Stomach (tissue), 8 donors: ENCODE measurements at regions not wholly inside any gene's neighbourhood (a gene's known extent, or its start where the extent isn't known, plus 50 kb on each side); places are given as distances from the start of the nearest gene placed in this dataset.

ENCODE experiments used
- DNase-seq, 2 donors: peaks; one replicate each; pipeline versions ENCODE4 v3.0.0 to v3.0.0-alpha.2; 2013 to 2019
- H3K27ac ChIP-seq, 5 donors: fragments of 200-600 bp in 4 of 5; sonication (generic) in 4 of 5; one replicate each; pipeline ENCODE4 v1.5.1; 2013 to 2019; ENCODE audit warnings: mild to moderate bottlenecking in 1 of 5, moderate library complexity in 1 of 5
- H3K27me3 ChIP-seq, 3 donors: fragments of 200-600 bp; sonication (generic); one replicate each; pipeline ENCODE4 v1.5.1; 2017 to 2019; ENCODE audit warnings: mixed run types in 1 of 3
- H3K36me3 ChIP-seq, 4 donors: fragments of 200-600 bp; sonication (generic); 1 replicate in 3 of 4; 2 replicates in 1 of 4; pipeline ENCODE4 v1.5.1; 2016 to 2019
- H3K4me1 ChIP-seq, 4 donors: fragments of 200-600 bp; sonication (generic); one replicate each; pipeline ENCODE4 v1.5.1; 2016 to 2019
- H3K4me3 ChIP-seq, 4 donors: fragments of 200-600 bp; sonication (generic) in 3 of 4; one replicate each; pipeline ENCODE4 v1.5.1; 2016 to 2019; ENCODE audit warnings: mild to moderate bottlenecking in 1 of 4
- H3K9me3 ChIP-seq, 4 donors: fragments of 200-600 bp; sonication (generic); one replicate each; pipeline ENCODE4 v1.5.1; 2016 to 2019
- CTCF ChIP-seq, 7 experiments: fragments of 450-650 bp in 4 of 7; fragments of 200-600 bp in 3 of 7; sonication (generic) in 3 of 7; IDR thresholded peaks; one replicate each; pipeline ENCODE4 v1.5.1; 2016 to 2019; ENCODE audit warnings: antibody characterized with exemption in 7 of 7, control low read depth in 2 of 7, mild to moderate bottlenecking in 1 of 7
- EP300 ChIP-seq: sonication (generic); formaldehyde crosslinking; IDR thresholded peaks from one replicate; pipeline ENCODE4 v1.6.1; 2017; ENCODE audit warnings: antibody characterized with exemption
- POLR2A ChIP-seq, 4 donors: fragments of 450-650 bp; IDR thresholded peaks; one replicate each; pipeline ENCODE4 v1.6.1; 2016; ENCODE audit warnings: antibody characterized with exemption in 4 of 4, control low read depth in 2 of 4, mild to moderate bottlenecking in 1 of 4, moderate library complexity in 1 of 4
- POLR2AphosphoS5 ChIP-seq, 3 donors: sonication (generic); formaldehyde crosslinking; IDR thresholded peaks; one replicate each; pipeline ENCODE4 v1.6.1; 2016; ENCODE audit warnings: antibody characterized with exemption in 3 of 3
- WGBS, 5 donors: extraction: QIAGEN DNeasy Blood & Tissue Kit in 3 of 5; methylation state at CpG; one replicate each; pipeline versions ENCODE4 v1.1.5 to v1.1.7; 2013 to 2018; 5-methylcytosine and 5-hydroxymethylcytosine counted together
- intact Hi-C: fragments of 100-400 bp; cut with DNase I; formaldehyde crosslinking; loops from one replicate; pipeline ENCODE4 v1.15.1; 2023; ENCODE audit warnings: low total_unique reads
- donor health status: healthy with polysubstance abuse.
- donor health status: Bipolar disorder and iron deficiency.
- donor health status: healthy.

DNA sequence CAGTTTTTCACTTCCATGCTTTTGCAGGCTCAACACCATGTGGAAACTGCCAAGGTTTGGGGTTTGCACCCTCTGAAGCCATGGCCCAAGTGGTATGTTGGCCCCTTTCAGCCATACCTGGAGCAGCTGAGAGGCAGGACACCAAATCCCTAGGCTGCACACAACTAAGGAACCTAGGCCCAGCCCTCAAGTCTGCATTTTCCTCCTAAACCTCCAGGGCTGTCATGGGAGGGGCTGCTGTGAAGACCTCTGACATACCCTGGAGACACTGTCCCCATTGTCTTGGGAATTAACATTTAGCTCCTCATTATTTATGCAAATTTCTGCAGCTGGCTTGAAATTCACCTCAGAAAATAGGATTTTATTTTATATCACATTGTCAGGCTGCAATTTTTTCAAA lies 856.1 kb downstream of the TECRL start:
- Histone ChIP-seq H3K9me3 (no peaks in the 10 kb centered on the region), H3K36me3 (no peaks in the 10 kb centered on the region), H3K4me1 (no peaks in the 10 kb centered on the region), H3K27ac (no peak overlapping the region), H3K4me3 (no peak overlapping the region), H3K27me3 (no peaks in the 10 kb centered on the region)
- no peak for DNase-seq
- intact Hi-C loops, result no loop called here
- TF ChIP-seq POLR2AphosphoS5 (IDR thresholded peaks at IDR 0.05) (no peak), EP300 (no peak), POLR2A (IDR thresholded peaks at IDR 0.05) (no peak), CTCF (IDR thresholded peaks at IDR 0.05) (no peak)

DNA sequence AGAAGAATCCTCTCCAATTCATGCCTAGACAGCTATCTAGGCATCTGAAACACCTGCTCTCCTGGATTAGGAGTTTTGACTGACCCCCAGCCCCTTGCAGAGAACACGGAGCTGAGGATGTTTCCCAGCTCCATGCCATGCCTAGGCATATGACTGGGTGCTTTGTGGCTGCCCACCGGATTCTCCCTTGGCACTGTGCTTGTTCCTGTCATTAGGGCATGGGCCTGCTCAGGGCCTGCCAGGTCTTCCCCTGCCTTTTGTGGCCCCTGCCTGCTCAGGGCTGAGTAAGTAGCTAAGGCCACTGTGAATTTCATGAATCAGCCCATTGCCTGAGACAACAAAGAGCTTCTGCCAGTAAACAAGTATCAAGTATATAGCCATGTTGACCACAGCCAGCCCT lies 867.4 kb downstream of the TECRL start:
- H3K36me3 ChIP-seq, result no peaks in the 10 kb centered on the region
- no peak overlapping the region for H3K27ac ChIP-seq
- intact Hi-C loops, result no loop called here
- WGBS, 5 donors, result 52 to 95% (median 68%) methylated on average over 2 of the region's 2 CpGs
- no peaks in the 10 kb centered on the region for H3K27me3 ChIP-seq
- DNase-seq, result no peak
- TF ChIP-seq EP300 (no peak), POLR2A (IDR thresholded peaks at IDR 0.05) (no peak), CTCF (IDR thresholded peaks at IDR 0.05) (no peak), POLR2AphosphoS5 (IDR thresholded peaks at IDR 0.05) (no peak)
- no peak overlapping the region for H3K4me3 ChIP-seq
- H3K4me1 ChIP-seq, result no peaks in the 10 kb centered on the region
- H3K9me3 ChIP-seq, result peaks cover 0 to 40% (median 17%) of the 10 kb centered on the region in 4 donors

- H3K27ac ChIP-seq, result no peak overlapping the region
- TF ChIP-seq POLR2A (IDR thresholded peaks at IDR 0.05), result no peak
- no peak for TF ChIP-seq CTCF (IDR thresholded peaks at IDR 0.05)
- no peak for TF ChIP-seq POLR2AphosphoS5 (IDR thresholded peaks at IDR 0.05)
- H3K27me3 ChIP-seq, result no peaks in the 10 kb centered on the region
- no peaks in the 10 kb centered on the region for H3K9me3 ChIP-seq
- no peaks in the 10 kb centered on the region for H3K4me1 ChIP-seq
- no peaks in the 10 kb centered on the region for H3K36me3 ChIP-seq
- DNase-seq, result no peak
- H3K4me3 ChIP-seq, result no peak overlapping the region
- intact Hi-C loops, result no loop called here
- 67 to 76% (median 71%) methylated on average over 7 of the region's 7 CpGs for WGBS, 5 donors
These were observed 879.5 kb downstream of the TECRL start for GRCh38 chr4:63529581-63530337.

GRCh38 chr4:63528256-63528991 lies 880.8 kb downstream of the TECRL start:
- DNase-seq, result no peak
- Histone ChIP-seq H3K9me3 (no peaks in the 10 kb centered on the region), H3K36me3 (no peaks in the 10 kb centered on the region), H3K27me3 (no peaks in the 10 kb centered on the region), H3K4me3 (no peak overlapping the region), H3K27ac (no peak overlapping the region), H3K4me1 (no peaks in the 10 kb centered on the region)
- intact Hi-C loops, result no loop called here
- 48 to 63% (median 50%) methylated on average over 4 of the region's 4 CpGs for WGBS, 5 donors
- TF ChIP-seq POLR2A (IDR thresholded peaks at IDR 0.05), result no peak
- TF ChIP-seq CTCF (IDR thresholded peaks at IDR 0.05), result no peak
- TF ChIP-seq EP300, result no peak
- no peak for TF ChIP-seq POLR2AphosphoS5 (IDR thresholded peaks at IDR 0.05)
